ENCODE measurements at regions not wholly inside any gene's neighbourhood (a gene's known extent, or its start where the extent isn't known, plus 50 kb on each side); places are given as distances from the start of the nearest gene placed in this dataset.
A peak's percentile ranks its signal among the peaks of the same experiment; 100 is the strongest.
"Not testable (repeated sequence)": the region's sequence is repeated elsewhere in the genome, so short reads cannot be mapped to it uniquely, and the experiment has no call there.

GRCh38 chrX:65331371-65331770 lies 203.2 kb downstream of the LAS1L start:
- no peak for DNase-seq (ENCODE audit: low read depth in 2 of 2)

- DNase-seq (ENCODE audit: low read depth in 2 of 2) = no peak
These were observed 234.3 kb downstream of the LAS1L start for GRCh38 chrX:65300104-65300809.

- not testable (repeated sequence) for DNase-seq (ENCODE audit: low read depth in 2 of 2)
These were observed 251.7 kb downstream of the LAS1L start for GRCh38 chrX:65282905-65283304.

GRCh38 chrX:65273152-65273551 lies 261.4 kb downstream of the LAS1L start:
- no peak for DNase-seq (ENCODE audit: low read depth in 2 of 2)

DNA sequence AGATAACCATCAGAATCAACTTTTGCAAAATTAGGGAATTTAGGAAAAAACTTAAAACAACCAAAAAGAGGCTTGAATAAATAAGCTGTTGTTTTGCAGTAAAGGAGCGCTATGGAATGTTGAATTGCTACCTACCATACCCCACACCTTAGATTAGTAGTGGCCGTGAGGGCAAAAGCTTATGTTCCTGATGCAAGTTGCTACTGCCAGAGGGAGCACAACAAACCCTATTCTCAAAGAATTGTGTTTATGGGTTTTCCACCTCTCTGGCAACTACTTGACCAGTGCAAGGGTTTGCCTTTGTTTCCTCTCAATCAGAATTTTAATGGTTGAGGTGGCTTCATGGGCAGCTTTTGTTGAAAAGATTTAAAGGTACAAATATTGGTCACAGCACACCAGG lies 268.1 kb downstream of the LAS1L start:
- DNase-seq (ENCODE audit: low read depth in 2 of 2) = no peak

- DNase-seq (ENCODE audit: low read depth in 2 of 2) = no peak
These were observed 277.6 kb upstream of the ZC4H2 start for GRCh38 chrX:65253817-65254216.

DNA sequence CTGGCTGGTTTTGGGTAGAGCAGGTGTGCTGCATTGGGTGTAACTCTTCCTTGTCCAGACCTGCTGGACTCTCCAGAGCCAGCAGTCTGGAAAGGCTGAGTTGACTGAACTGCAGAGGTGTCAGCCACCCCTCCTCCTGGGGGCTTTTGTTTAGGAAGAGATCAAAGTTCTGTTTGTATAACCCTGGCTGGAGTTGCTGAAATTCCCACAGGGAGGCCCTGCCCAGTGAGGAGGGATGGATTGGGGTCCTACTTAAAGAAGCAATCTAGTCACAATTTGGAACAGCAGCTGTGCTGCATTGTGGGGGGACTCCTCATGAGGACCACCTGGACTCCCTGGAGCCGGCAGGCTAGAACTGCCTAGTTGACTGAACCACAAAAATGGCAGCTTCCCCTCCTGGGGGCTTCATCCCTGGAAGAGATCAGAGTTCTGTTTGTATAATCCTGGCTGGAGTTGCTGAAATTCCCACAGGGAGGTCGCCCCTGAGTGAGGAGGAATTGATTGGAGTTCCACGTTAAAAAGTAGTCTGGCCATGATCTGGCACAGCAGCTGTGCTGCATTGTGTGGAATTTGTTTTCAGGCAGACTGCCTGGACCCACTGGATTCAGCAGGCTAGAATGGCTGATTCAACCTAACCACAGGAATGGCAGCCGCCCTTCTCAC lies 264.9 kb upstream of the ZC4H2 start:
- no peak for DNase-seq (ENCODE audit: low read depth in 2 of 2)

DNA sequence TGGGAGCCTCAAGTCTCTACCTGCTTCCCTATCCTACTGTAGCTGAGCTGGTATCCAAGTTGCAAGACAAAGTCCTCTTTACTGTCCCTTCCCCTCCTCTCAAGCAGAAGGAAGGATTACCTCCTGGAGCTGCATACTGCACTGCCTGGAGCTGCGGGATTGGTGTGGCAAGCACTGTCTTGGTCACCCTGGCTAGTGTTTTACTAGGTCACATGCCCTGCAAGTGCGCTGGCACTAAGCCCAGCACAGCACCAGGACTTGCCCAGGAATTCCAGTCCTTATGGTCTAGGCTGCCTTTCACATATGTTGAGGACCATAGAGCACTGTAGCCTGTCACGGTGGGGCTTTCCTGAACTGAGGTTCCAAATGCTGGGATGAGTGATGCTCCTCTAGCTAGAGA lies 227.3 kb upstream of the ZC4H2 start:
- DNase-seq (ENCODE audit: low read depth in 2 of 2) = no peak

GRCh38 chrX:65196758-65197360 lies 220.6 kb upstream of the ZC4H2 start:
- DNase-seq (ENCODE audit: low read depth in 2 of 2) = no peak

DNA sequence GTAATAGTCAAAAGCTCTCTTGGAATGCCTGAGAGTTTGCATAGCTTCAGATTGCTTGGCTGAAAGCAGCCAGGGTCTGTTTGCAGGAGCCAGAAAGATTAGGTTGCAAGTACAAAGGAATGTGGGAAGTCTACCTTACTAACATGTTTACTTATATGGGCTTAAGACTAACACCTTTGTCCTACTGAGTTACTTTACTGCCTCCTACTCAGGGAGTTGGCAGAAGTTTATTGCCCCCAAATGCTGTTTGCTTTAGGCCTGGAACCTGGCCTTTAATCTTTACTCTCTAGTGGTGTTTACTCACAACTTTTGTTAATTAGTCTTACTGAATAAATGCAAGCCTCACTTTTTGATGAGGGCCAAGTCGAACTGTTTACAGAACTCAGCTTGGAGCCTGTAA lies 219.4 kb upstream of the ZC4H2 start:
- no peak for DNase-seq (ENCODE audit: low read depth in 2 of 2)

DNA sequence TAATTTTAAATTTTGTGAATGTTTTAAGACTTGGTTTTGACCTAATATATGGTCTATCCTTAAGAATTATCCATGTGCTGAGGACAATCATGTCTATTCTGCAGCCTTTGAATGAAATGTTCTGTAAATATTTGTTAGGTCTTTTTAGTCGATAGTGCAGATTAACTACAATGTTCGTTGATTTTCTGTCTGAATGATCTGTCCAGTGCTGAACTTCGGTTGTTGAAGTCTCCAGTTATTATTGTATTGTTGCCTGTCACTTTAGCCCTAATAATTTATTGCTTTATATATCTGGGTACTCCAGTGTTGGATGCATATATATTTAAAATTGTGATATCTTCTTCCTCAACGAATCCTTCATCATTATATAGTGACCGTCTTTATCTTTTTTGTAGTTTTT lies 218.3 kb upstream of the ZC4H2 start:
- no peak for DNase-seq (ENCODE audit: low read depth in 2 of 2)

- not testable (repeated sequence) for DNase-seq (ENCODE audit: low read depth in 2 of 2)
These were observed 187.1 kb upstream of the ZC4H2 start for GRCh38 chrX:65163325-65163724.

DNA sequence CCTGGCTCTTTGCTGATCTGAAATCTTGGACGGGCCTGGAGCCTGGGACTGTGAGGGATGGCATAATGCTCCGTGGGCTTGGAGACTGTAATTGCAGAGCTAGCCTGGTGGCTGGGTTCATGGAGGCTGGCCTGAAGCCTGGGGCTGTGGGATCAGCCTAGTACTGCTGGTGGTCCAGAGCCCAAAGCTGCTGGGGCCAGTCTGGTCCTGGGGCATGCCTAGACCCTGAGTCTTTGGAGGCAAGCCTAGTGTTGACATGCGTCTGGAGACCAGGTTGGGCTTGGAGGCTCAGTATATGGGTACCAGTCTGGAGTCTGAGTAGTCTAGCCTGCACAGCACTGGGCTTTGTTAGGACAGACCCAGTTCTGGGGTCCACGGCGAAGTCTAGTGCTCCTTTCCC lies 172.0 kb upstream of the ZC4H2 start:
- DNase-seq (ENCODE audit: low read depth in 2 of 2) = no peak

DNA sequence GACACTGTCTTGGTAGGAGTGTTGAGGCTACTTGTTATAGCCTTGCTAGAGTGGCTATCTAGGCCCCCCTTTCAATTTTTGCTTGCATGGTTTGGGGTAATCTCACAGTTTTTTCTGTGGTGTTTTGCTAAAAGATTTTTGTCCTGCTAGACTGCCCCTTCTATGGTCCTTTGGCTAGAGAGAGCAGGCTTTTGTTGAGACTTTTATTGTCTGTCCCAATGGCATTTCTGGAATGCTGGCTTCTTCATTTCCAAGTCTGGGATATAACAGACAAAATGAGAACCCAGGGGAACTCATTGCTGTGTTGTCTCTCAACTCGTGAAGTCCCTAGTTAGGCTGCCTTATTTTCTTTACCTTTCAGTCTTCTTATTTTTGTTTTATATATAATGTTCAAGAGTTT lies 160.2 kb upstream of the ZC4H2 start:
- no peak for DNase-seq (ENCODE audit: low read depth in 2 of 2)

- DNase-seq (ENCODE audit: low read depth in 2 of 2) = no peak
These were observed 151.6 kb upstream of the ZC4H2 start for GRCh38 chrX:65127842-65128241.

GRCh38 chrX:65098851-65099250 lies 122.6 kb upstream of the ZC4H2 start:
- DNase-seq (ENCODE audit: low read depth in 2 of 2) = no peak

DNA sequence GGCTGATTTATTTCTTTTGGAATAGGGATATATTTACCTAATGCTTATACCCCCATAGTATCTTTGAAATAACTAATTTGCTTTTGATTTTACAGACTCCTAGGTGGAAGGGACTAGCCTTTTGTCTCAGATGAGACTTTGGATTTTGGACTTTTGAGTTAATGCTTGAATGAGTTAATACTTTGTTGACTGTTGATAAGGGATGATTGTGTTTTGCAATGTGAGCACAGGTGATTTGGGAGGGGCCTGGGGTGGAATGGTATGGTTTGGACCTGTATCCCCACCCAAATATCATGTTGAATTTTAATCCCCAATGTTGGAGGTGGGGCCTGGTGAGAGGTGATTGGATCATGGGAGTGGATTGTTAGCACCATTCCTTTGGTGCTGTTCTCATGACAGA lies 117.4 kb upstream of the ZC4H2 start:
- no peak for DNase-seq (ENCODE audit: low read depth in 2 of 2)

GRCh38 chrX:65073233-65073632 lies 97.0 kb upstream of the ZC4H2 start:
- DNase-seq (ENCODE audit: low read depth in 2 of 2) = no peak

DNA sequence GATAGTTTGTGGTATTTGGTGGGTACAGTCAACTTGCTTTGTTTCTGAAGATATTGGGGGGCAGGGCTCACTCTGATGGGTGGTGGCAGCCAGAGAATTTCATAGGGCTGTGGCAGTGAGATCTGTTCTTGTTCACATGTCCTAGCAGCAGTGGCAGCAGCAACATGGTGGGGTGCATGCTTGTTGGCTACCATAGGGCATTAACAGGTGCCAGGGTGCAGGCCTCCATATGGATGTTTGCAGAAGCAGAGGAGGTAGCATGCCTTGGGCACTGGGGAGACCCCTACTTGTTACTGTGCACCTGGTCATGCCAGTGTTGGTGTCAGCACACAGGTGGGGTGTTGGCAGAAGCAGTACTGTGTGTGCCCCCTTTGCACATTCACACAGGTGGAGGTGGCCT lies 96.3 kb upstream of the ZC4H2 start:
- DNase-seq (ENCODE audit: low read depth in 2 of 2) = no peak

GRCh38 chrX:65058626-65059025 lies 82.4 kb upstream of the ZC4H2 start:
- DNase-seq (ENCODE audit: low read depth in 2 of 2) = not testable (repeated sequence)

DNA sequence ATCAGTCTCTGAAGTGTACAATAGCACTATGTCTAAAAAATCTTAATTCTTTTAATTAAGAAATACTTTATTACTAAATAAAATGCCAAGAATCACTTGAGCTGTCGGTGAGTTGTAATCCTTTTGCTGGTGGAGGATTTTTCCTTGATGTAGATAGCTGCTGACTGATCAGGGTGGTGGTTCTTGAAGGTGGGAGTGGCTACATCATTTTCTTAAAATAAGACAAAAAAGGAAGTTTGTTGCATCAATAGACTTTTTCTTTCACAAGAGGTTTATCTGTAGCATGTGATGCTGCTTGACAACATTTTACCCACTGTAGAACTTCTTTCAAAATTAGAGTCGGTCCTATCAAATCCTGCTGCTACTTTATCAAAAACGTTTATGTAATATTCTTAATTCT lies 68.8 kb upstream of the ZC4H2 start:
- no peak for DNase-seq (ENCODE audit: low read depth in 2 of 2)

DNA sequence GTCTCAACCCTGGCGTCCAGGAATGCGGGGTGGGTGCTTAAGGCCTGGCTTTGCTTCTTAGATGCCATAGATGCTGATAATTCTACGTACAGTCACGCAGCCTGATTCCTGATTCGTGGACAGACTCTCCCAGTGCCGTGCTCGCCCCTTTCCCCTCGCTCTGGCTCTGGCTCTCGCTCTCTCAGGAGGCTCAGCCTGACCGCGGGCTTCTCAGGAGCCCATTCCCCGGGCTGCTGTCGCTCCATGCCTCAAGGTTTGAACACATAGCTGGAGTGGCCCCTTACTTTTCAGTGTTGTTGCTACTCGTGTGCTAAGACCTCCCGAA lies 59.2 kb upstream of the ZC4H2 start:
- DNase-seq (ENCODE audit: low read depth in 2 of 2) = no peak

DNA sequence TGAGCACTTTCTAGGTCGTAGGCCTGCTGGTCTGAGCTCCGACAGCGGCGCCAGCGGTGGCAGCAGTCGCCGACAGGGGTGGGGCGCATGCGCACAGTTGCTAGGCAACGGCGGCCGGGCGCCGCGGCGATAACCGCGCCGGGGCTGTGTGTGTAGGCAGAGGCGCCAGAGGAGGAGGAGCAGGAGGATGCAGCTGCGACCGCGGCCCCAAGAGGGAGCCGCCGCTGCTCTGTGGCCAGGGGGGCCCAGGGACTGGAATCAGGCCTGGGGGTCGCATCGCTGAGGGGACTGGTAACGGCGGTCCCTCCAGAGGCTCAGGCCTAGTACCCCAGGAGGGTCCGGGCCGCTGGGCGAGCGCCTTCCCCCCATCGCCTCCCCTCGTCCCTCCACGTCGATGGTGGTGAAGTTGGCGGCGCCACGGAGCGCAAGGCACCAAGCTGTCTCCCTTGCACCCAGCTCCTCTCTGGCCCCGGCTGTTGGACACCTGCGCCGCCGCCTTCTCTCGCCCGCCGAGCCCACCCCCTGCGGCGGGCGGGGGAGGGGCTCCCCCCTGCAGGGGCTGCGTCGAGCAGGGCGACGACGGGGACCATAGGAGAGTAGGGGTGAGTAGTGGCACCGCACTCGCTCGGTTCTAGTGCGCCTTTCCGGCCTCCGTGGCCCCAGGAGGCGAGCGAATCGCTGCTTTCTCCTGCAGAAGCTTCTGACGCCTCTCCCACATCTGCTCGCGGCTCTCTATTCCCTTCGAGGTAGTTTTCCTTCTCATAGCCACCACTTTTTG lies 58.6 kb upstream of the ZC4H2 start, which contains the start of gene ZC3H12B:
TSS of gene ZC3H12B (plus strand) at position 159 of the 778 bp plus-strand sequence.
- peak; percentile 51 to 62 for DNase-seq (ENCODE audit: low read depth in 2 of 2)
